ENCODE measurements at regions not wholly inside any gene's neighbourhood (a gene's known extent, or its start where the extent isn't known, plus 50 kb on each side); places are given as distances from the start of the nearest gene placed in this dataset.
"Not testable (repeated sequence)": the region's sequence is repeated elsewhere in the genome, so short reads cannot be mapped to it uniquely, and the experiment has no call there.

GRCh38 chr2:111464367-111464766, 343.7 kb downstream of the BCL2L11 start:
- BruUV-seq (replicated peaks); H3K9me1 ChIP-seq (replicated peaks; ENCODE audit: control insufficient read depth, extremely low read depth, insufficient read depth, low read length); H3K4me1 ChIP-seq (ENCODE audit: control insufficient read depth, extremely low read depth, insufficient read depth, low read length); H3K27ac ChIP-seq (ENCODE audit: insufficient read depth, low read depth, low read length); intact Hi-C loops (cut with micrococcal nuclease); H3K4me2 ChIP-seq (ENCODE audit: insufficient read depth, low read length); dilution Hi-C loops (cut with MboI; ENCODE audit: extremely low pct_ligation_motif_present, low sequenced_read_pairs); H4K20me1 ChIP-seq (replicated peaks; ENCODE audit: control insufficient read depth, extremely low read depth, insufficient read depth, low read length); H3K4me3 ChIP-seq (replicated peaks in 1 of 3; ENCODE audit: insufficient read depth in 1 of 3, low read depth in 1 of 3, low read length in 3 of 3); H3K36me3 ChIP-seq (ENCODE audit: control insufficient read depth in 2 of 2, extremely low read depth in 1 of 2, insufficient read depth in 2 of 2, low read length in 2 of 2); CTCF ChIA-PET; H3K9me3 ChIP-seq (replicated peaks; ENCODE audit: control insufficient read depth, insufficient read depth, low read length); H3K9ac ChIP-seq (replicated peaks; ENCODE audit: extremely low read depth, insufficient read depth, low read length); H3K27me3 ChIP-seq (ENCODE audit: control insufficient read depth in 2 of 2, insufficient read depth in 2 of 2, low read length in 2 of 2); H2AFZ ChIP-seq (ENCODE audit: low read depth, low read length); DNase-seq (ENCODE audit: low read depth, low spot score); POLR2A ChIA-PET; FAIRE-seq: not testable (repeated sequence)
- H3K79me2 ChIP-seq (ENCODE audit: control insufficient read depth, insufficient read depth, low read length), result peaks cover 53% of the 10 kb centered on the region

- H3K9me3 ChIP-seq (replicated peaks; ENCODE audit: control insufficient read depth, insufficient read depth, low read length); DNase-seq (ENCODE audit: low read depth, low spot score); H3K4me3 ChIP-seq (replicated peaks in 1 of 3; ENCODE audit: insufficient read depth in 1 of 3, low read depth in 1 of 3, low read length in 3 of 3); H3K27ac ChIP-seq (ENCODE audit: insufficient read depth, low read depth, low read length); BruUV-seq (replicated peaks); H3K36me3 ChIP-seq (ENCODE audit: control insufficient read depth in 2 of 2, extremely low read depth in 1 of 2, insufficient read depth in 2 of 2, low read length in 2 of 2); H4K20me1 ChIP-seq (replicated peaks; ENCODE audit: control insufficient read depth, extremely low read depth, insufficient read depth, low read length); H3K9me1 ChIP-seq (replicated peaks; ENCODE audit: control insufficient read depth, extremely low read depth, insufficient read depth, low read length); dilution Hi-C loops (cut with MboI; ENCODE audit: extremely low pct_ligation_motif_present, low sequenced_read_pairs); H3K4me1 ChIP-seq (ENCODE audit: control insufficient read depth, extremely low read depth, insufficient read depth, low read length); POLR2A ChIA-PET; CTCF ChIA-PET; H3K4me2 ChIP-seq (ENCODE audit: insufficient read depth, low read length); H2AFZ ChIP-seq (ENCODE audit: low read depth, low read length); H3K27me3 ChIP-seq (ENCODE audit: control insufficient read depth in 2 of 2, insufficient read depth in 2 of 2, low read length in 2 of 2); H3K9ac ChIP-seq (replicated peaks; ENCODE audit: extremely low read depth, insufficient read depth, low read length); intact Hi-C loops (cut with micrococcal nuclease); FAIRE-seq: not testable (repeated sequence)
- peaks cover 53% of the 10 kb centered on the region for H3K79me2 ChIP-seq (ENCODE audit: control insufficient read depth, insufficient read depth, low read length)
Observed at GRCh38 chr2:111465521-111465920, 344.8 kb downstream of the BCL2L11 start.

GRCh38 chr2:111466744-111467143, 346.0 kb downstream of the BCL2L11 start:
- H3K9me3 ChIP-seq (replicated peaks; ENCODE audit: control insufficient read depth, insufficient read depth, low read length); H3K4me2 ChIP-seq (ENCODE audit: insufficient read depth, low read length); H2AFZ ChIP-seq (ENCODE audit: low read depth, low read length); H3K9ac ChIP-seq (replicated peaks; ENCODE audit: extremely low read depth, insufficient read depth, low read length); POLR2A ChIA-PET; H3K27me3 ChIP-seq (ENCODE audit: control insufficient read depth in 2 of 2, insufficient read depth in 2 of 2, low read length in 2 of 2); H3K4me1 ChIP-seq (ENCODE audit: control insufficient read depth, extremely low read depth, insufficient read depth, low read length); DNase-seq (ENCODE audit: low read depth, low spot score); BruUV-seq (replicated peaks); dilution Hi-C loops (cut with MboI; ENCODE audit: extremely low pct_ligation_motif_present, low sequenced_read_pairs); intact Hi-C loops (cut with micrococcal nuclease); H4K20me1 ChIP-seq (replicated peaks; ENCODE audit: control insufficient read depth, extremely low read depth, insufficient read depth, low read length); CTCF ChIA-PET; H3K4me3 ChIP-seq (replicated peaks in 1 of 3; ENCODE audit: insufficient read depth in 1 of 3, low read depth in 1 of 3, low read length in 3 of 3); H3K9me1 ChIP-seq (replicated peaks; ENCODE audit: control insufficient read depth, extremely low read depth, insufficient read depth, low read length); H3K27ac ChIP-seq (ENCODE audit: insufficient read depth, low read depth, low read length); H3K36me3 ChIP-seq (ENCODE audit: control insufficient read depth in 2 of 2, extremely low read depth in 1 of 2, insufficient read depth in 2 of 2, low read length in 2 of 2): not testable (repeated sequence)
- H3K79me2 ChIP-seq (ENCODE audit: control insufficient read depth, insufficient read depth, low read length), result peaks cover 50% of the 10 kb centered on the region
- FAIRE-seq, result peak; percentile 8

- H3K36me3 ChIP-seq (ENCODE audit: control insufficient read depth in 2 of 2, extremely low read depth in 1 of 2, insufficient read depth in 2 of 2, low read length in 2 of 2); H3K4me1 ChIP-seq (ENCODE audit: control insufficient read depth, extremely low read depth, insufficient read depth, low read length); H3K9me1 ChIP-seq (replicated peaks; ENCODE audit: control insufficient read depth, extremely low read depth, insufficient read depth, low read length); H3K27ac ChIP-seq (ENCODE audit: insufficient read depth, low read depth, low read length); FAIRE-seq; H3K9me3 ChIP-seq (replicated peaks; ENCODE audit: control insufficient read depth, insufficient read depth, low read length); H3K27me3 ChIP-seq (ENCODE audit: control insufficient read depth in 2 of 2, insufficient read depth in 2 of 2, low read length in 2 of 2); POLR2A ChIA-PET; CTCF ChIA-PET; H2AFZ ChIP-seq (ENCODE audit: low read depth, low read length); H4K20me1 ChIP-seq (replicated peaks; ENCODE audit: control insufficient read depth, extremely low read depth, insufficient read depth, low read length); H3K4me2 ChIP-seq (ENCODE audit: insufficient read depth, low read length); H3K4me3 ChIP-seq (replicated peaks in 1 of 3; ENCODE audit: insufficient read depth in 1 of 3, low read depth in 1 of 3, low read length in 3 of 3); dilution Hi-C loops (cut with MboI; ENCODE audit: extremely low pct_ligation_motif_present, low sequenced_read_pairs); DNase-seq (ENCODE audit: low read depth, low spot score); BruUV-seq (replicated peaks); intact Hi-C loops (cut with micrococcal nuclease); H3K9ac ChIP-seq (replicated peaks; ENCODE audit: extremely low read depth, insufficient read depth, low read length): not testable (repeated sequence)
- H3K79me2 ChIP-seq (ENCODE audit: control insufficient read depth, insufficient read depth, low read length), result peaks cover 59% of the 10 kb centered on the region
Observed at GRCh38 chr2:111470924-111471323, 350.2 kb downstream of the BCL2L11 start.
